ENCODE measurements at regions not wholly inside any gene's neighbourhood (a gene's known extent, or its start where the extent isn't known, plus 50 kb on each side); places are given as distances from the start of the nearest gene placed in this dataset.

GRCh38 chrX:10819973-10820372, 199.6 kb upstream of the MID1 start:
- no peak for DNase-seq

- DNase-seq = no peak
Measured at GRCh38 chrX:10821293-10821692, 200.9 kb upstream of the MID1 start.

DNA sequence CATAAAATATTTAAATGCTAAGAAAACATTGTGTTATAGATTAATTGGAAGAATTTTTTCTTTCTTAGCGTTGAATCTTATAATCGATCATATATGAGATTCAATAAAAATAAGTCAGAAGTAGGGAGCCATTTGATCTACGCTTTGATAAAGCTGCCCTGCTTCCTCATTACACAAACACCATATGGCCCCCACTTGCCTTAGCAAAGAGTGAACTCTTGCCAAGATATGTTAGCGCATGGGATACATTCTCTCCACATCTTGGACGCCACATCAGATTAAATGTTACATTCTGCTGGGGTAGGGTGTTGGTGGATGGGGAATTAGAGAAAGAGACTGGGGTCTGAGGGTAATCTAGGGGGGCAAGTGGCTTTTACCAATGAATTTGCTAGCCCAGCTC, 207.7 kb upstream of the MID1 start:
- peak; percentile 62 to 86 for DNase-seq

- DNase-seq = no peak
Measured at GRCh38 chrX:10828640-10829039, 208.3 kb upstream of the MID1 start.

- peak; percentile 82 to 97 for DNase-seq
Measured at GRCh38 chrX:10831716-10832502, 211.5 kb upstream of the MID1 start.

DNA sequence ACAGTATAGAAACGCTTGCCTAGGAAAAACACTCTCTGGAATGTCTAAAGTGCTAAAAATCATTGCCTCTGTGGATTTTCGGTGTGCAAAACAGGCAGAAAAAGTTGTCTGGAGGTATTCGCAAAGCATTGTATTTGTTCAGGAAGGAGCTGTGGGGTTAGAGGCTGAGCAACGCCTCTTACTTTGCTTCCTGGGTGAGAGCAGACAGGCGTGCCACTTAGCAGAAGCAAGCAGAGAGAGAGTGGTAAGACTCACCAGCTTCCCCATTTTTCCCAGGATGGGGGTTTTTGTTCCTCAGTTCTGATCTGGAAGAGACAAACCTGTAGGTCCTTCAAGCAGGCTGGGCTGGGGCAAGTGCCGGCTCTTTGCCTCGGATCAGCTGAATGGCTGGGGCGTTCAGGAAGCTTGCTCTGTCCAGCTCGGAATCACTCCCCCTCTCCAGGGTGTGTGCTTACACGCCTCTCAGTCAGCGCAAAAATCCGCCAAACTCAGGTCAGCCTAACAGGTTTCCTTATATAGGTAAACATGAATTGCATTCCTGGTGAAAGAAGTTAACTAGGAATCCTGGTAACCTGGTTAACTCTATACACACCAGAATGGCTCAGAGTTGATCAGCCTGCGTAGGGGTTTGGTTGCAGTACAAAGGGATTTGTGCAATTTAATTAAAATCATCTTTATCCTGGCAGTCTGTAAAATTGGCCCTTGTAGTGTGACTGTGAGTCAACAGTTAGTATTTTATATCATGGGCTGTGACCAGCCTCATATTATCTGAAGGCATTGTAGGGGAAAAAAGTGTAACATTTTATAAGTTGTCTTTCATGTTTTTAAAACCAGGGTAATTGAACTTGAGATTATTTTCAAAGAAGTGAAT, 213.1 kb upstream of the MID1 start:
- no peak for DNase-seq

GRCh38 chrX:10841579-10841978, 221.2 kb upstream of the MID1 start:
- no peak for DNase-seq

- DNase-seq = no peak
Measured at GRCh38 chrX:10842646-10843045, 222.3 kb upstream of the MID1 start.

GRCh38 chrX:10847333-10847732, 226.9 kb upstream of the MID1 start:
- DNase-seq = no peak

DNA sequence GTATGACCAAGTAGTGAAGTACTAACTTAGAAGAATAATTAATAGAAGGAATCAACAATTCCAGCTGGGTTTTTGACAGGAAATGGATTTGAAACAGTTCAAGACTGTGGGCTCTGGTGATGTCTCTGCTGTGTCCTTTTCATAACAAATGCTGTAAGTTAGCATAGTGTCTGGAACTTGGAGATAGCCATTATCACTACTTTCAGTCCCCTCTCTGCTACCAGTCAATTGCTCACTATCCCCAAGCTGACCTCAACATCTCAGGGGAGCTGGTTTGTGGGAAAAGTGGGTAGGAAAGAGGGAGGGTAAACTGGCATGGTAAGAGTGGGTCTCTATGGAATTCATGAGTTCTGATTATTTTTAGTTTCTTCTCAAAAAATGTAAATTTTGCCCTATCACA, 231.4 kb upstream of the MID1 start:
- DNase-seq = no peak

- no peak for DNase-seq
Measured at GRCh38 chrX:10854594-10854993, 234.2 kb upstream of the MID1 start.

- DNase-seq = peak; percentile 19 to 86
Measured at GRCh38 chrX:10855845-10856244, 235.5 kb upstream of the MID1 start.

- peak in 1 of 2 experiments; percentile 65 for DNase-seq
Measured at GRCh38 chrX:10856797-10857196, 236.4 kb upstream of the MID1 start.

GRCh38 chrX:10859353-10859752, 239.0 kb upstream of the MID1 start:
- no peak for DNase-seq

DNA sequence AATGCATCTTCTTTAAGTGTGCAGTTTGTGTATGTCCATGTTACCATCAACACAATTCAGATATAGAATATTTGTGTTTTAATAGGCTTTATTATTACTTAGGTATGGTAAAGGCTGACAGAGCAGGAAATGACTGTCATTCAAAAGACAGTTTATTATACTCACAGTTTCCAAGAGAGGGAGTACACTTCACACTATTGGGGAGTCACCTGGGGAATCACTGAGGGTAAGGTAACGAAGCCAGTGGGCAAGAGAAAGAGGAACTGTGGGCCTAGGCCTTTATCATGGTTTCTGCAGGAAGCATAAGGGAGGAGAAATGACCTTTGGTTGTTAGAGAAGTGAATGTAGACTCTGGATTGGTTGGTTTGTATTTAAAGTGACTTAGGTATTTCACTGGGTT, 235.1 kb upstream of the HCCS start:
- no peak for DNase-seq

DNA sequence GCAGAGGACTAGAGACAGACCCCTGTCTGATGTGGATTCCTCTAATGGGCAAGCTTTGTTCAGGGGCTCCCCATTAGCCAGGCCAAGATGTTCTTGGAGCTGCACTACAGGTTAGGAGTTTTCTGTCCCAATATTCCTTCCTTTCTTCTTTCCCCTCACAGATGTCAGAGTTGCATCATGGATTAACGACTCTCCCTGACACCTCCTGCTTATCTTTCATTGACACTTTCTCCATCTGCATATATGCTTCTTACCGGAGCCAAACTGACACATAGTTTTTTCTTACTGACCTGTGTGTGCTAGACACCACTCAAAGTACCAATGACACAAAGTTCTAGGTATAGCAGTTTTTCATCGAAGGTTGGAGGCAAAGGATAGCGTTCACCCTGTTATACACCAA, 228.6 kb upstream of the HCCS start:
- peak in 1 of 2 experiments; percentile 32 for DNase-seq

DNA sequence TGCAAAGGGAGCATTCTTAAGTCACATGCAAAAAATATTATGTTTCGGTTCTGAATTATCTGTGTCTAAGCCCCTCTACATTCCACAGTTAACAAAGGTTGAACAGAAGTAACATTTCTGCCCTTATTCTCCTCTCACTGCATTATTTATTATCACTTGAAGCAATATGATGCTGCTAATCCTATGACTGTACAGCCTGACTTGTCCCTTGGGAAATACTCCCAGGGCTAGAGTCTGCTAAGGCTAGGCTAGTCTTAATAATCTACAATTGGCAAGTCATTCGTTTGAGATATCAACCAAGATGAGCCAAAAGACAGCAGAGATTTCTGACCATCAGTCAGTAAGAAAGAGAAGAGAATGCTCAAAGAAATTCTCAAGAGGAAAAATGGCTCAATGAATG, 226.9 kb upstream of the HCCS start:
- peak; percentile 42 to 89 for DNase-seq

- no peak for DNase-seq
Measured at GRCh38 chrX:10892621-10893225, 218.4 kb upstream of the HCCS start.

- DNase-seq = no peak
Measured at GRCh38 chrX:10893366-10893765, 217.8 kb upstream of the HCCS start.

DNA sequence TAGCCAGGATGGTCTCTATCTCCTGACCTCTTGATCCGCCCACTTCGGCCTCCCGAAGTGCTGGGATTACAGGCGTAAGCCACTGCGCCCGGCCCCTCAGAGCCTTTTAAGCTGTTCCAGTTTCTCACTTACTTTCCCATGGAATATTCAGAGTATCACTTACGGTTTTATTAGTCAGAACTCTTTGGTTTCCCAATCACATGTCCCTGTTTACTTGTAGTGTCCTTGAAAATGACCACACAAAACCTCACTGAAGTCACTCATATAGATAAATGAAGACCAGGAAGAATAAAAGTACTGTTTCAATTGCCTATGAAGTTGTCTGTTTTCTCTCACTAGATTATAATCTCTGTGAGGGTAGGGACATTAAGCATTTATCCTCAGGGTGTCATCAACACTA, 217.2 kb upstream of the HCCS start:
- DNase-seq = no peak

- DNase-seq = no peak
Measured at GRCh38 chrX:10897768-10898167, 213.4 kb upstream of the HCCS start.

DNA sequence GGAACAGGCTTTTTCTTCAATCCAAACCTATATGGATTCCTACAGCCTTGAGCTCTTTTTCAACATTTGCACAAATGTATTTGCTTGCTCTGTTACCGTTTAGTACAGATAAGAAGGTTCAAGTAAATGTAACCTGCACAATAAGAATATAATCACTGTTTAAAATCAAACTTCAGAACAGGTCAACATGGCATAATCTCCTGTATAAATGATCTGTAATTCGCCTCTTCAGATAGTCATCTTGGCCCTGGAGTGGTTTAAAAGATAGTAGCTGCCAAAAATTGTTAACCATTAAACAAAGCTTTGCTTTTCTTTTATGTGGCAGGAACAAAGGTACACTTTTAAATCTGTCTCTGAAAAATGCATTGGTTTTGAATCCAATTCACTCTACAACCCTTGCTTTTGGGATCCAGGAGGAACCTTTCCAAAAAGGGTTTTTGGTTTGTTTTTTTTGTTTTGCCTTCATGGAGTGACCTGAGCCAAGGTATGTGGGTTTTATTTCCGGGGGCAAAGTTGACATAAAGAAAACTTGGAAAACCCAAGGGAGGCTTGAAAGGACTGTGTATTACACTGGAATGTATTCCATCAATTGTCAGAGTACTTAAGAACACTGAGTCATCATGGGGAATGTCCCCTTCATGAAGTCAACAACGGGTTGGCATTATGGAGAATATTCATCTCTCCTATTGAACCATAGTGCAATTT, 210.4 kb upstream of the HCCS start:
- no peak for DNase-seq

GRCh38 chrX:10901290-10901633, 209.9 kb upstream of the HCCS start:
- DNase-seq = no peak
